T-helper 17 cell (primary cell): ENCODE measurements at regions not wholly inside any gene's neighbourhood (a gene's known extent, or its start where the extent isn't known, plus 50 kb on each side); places are given as distances from the start of the nearest gene placed in this dataset.

Experiments
- ATAC-seq: fragments of 150-1000 bp; cut with Tn5 transposase; 2 replicates; pipeline ENCODE4 v1.10.0; 2021; ENCODE audit warnings: mild to moderate bottlenecking, moderate library complexity
- DNase-seq, 3 donors: peaks; one replicate each; pipeline versions ENCODE4 v3.0.0 to v3.0.0-alpha.2; 2020 to 2021
- H3K9me3 ChIP-seq: one replicate; pipeline ENCODE4 v1.7.0; 2013; ENCODE audit warnings: low read length, mild to moderate bottlenecking; ENCODE audit not compliant: control insufficient read depth, poor library complexity, severe bottlenecking
- H3K27ac Mint-ChIP-seq: one replicate; pipeline ENCODE4 v1.8.0; 2022; ENCODE audit warnings: mild to moderate bottlenecking, moderate library complexity, mixed read lengths
- H3K27me3 Mint-ChIP-seq: one replicate; pipeline ENCODE4 v1.8.0; 2022; ENCODE audit warnings: mixed read lengths
- H3K36me3 Mint-ChIP-seq: one replicate; pipeline ENCODE4 v1.8.0; 2022; ENCODE audit warnings: low read depth, mixed read lengths
- H3K4me1 Mint-ChIP-seq: one replicate; pipeline ENCODE4 v1.8.0; 2022; ENCODE audit warnings: mild to moderate bottlenecking, mixed read lengths
- H3K4me3 Mint-ChIP-seq: one replicate; pipeline ENCODE4 v1.8.0; 2022; ENCODE audit warnings: mild to moderate bottlenecking, moderate library complexity, mixed read lengths

GRCh38 chr4:97479388-97479787, 663.9 kb downstream of the STPG2 start:
- Mint-ChIP-seq H3K4me3 (no peak overlapping the region), H3K4me1 (no peaks in the 10 kb centered on the region), H3K27me3 (no peaks in the 10 kb centered on the region), H3K27ac (no peak overlapping the region), H3K36me3 (no peaks in the 10 kb centered on the region)
- ATAC-seq, result no peak
- no peak for DNase-seq
- H3K9me3 ChIP-seq, result no peaks in the 10 kb centered on the region

GRCh38 chr4:97491856-97492255, 651.4 kb downstream of the STPG2 start:
- Mint-ChIP-seq H3K27me3 (no peaks in the 10 kb centered on the region), H3K4me3 (no peak overlapping the region), H3K36me3 (no peaks in the 10 kb centered on the region), H3K27ac (no peak overlapping the region), H3K4me1 (no peaks in the 10 kb centered on the region)
- no peak for ATAC-seq
- no peak for DNase-seq
- no peaks in the 10 kb centered on the region for H3K9me3 ChIP-seq

- H3K36me3 Mint-ChIP-seq, result no peaks in the 10 kb centered on the region
- no peak for ATAC-seq
- no peaks in the 10 kb centered on the region for H3K27me3 Mint-ChIP-seq
- no peak overlapping the region for H3K4me3 Mint-ChIP-seq
- no peaks in the 10 kb centered on the region for H3K9me3 ChIP-seq
- no peak for DNase-seq
- no peak overlapping the region for H3K27ac Mint-ChIP-seq
- H3K4me1 Mint-ChIP-seq, result no peaks in the 10 kb centered on the region
Measured at GRCh38 chr4:97493815-97494518, 649.3 kb downstream of the STPG2 start.

GRCh38 chr4:97496298-97496873, 646.9 kb downstream of the STPG2 start:
- Mint-ChIP-seq H3K4me3 (no peak overlapping the region), H3K36me3 (no peaks in the 10 kb centered on the region), H3K27me3 (no peaks in the 10 kb centered on the region), H3K4me1 (no peaks in the 10 kb centered on the region), H3K27ac (no peak overlapping the region)
- DNase-seq, result no peak
- no peak for ATAC-seq
- H3K9me3 ChIP-seq, result no peaks in the 10 kb centered on the region

- H3K9me3 ChIP-seq, result no peaks in the 10 kb centered on the region
- Mint-ChIP-seq H3K36me3 (no peaks in the 10 kb centered on the region), H3K27ac (no peak overlapping the region), H3K27me3 (no peaks in the 10 kb centered on the region), H3K4me1 (no peaks in the 10 kb centered on the region), H3K4me3 (no peak overlapping the region)
- ATAC-seq, result no peak
- no peak for DNase-seq
Measured at GRCh38 chr4:97498875-97499274, 644.4 kb downstream of the STPG2 start.

- ATAC-seq, result no peak
- H3K9me3 ChIP-seq, result no peaks in the 10 kb centered on the region
- H3K4me1 Mint-ChIP-seq, result no peaks in the 10 kb centered on the region
- no peaks in the 10 kb centered on the region for H3K27me3 Mint-ChIP-seq
- no peaks in the 10 kb centered on the region for H3K36me3 Mint-ChIP-seq
- H3K27ac Mint-ChIP-seq, result no peak overlapping the region
- H3K4me3 Mint-ChIP-seq, result no peak overlapping the region
- DNase-seq, result no peak
Measured at GRCh38 chr4:97500423-97500822, 642.9 kb downstream of the STPG2 start.

- DNase-seq, result no peak
- no peak for ATAC-seq
- H3K4me1 Mint-ChIP-seq, result no peaks in the 10 kb centered on the region
- no peaks in the 10 kb centered on the region for H3K9me3 ChIP-seq
- H3K4me3 Mint-ChIP-seq, result no peak overlapping the region
- no peak overlapping the region for H3K27ac Mint-ChIP-seq
- H3K27me3 Mint-ChIP-seq, result no peaks in the 10 kb centered on the region
- no peaks in the 10 kb centered on the region for H3K36me3 Mint-ChIP-seq
Measured at GRCh38 chr4:97504713-97505112, 638.6 kb downstream of the STPG2 start.

- no peaks in the 10 kb centered on the region for H3K27me3 Mint-ChIP-seq
- no peak overlapping the region for H3K27ac Mint-ChIP-seq
- ATAC-seq (no peak), DNase-seq (no peak)
- H3K4me3 Mint-ChIP-seq, result no peak overlapping the region
- no peaks in the 10 kb centered on the region for H3K9me3 ChIP-seq
- no peaks in the 10 kb centered on the region for H3K36me3 Mint-ChIP-seq
- no peaks in the 10 kb centered on the region for H3K4me1 Mint-ChIP-seq
Measured at GRCh38 chr4:97507587-97508245, 635.6 kb downstream of the STPG2 start.
